ENCODE measurements at regions not wholly inside any gene's neighbourhood (a gene's known extent, or its start where the extent isn't known, plus 50 kb on each side); places are given as distances from the start of the nearest gene placed in this dataset.

DNA sequence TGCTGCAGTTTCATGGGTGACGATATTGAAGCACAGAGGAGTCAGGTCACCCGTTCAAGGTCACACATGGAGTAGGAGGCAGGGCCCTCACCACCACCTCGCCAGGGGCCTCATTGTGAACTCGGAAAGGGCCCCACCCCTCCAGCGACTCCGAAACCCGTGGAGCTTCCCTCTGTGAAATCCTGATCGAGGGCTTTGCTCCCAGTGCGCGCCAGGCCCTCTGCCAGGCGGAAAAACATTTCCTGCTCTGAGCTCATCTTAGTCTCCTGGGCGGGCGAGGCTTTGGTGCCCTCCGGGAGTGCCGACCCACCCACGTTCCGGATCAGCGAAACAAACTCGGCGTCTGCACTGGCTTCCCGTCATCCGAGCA is 75.0 kb upstream of the FCN1 start:
- Histone ChIP-seq H3K4me3 (ENCODE audit: low read depth, low read length) (no peak overlapping the region), H3K4me1 (ENCODE audit: insufficient read depth) (no peaks in the 10 kb centered on the region), H3K27ac (ENCODE audit: low read depth) (no peak overlapping the region), H3K36me3 (ENCODE audit: insufficient read depth) (no peaks in the 10 kb centered on the region)
- no peak for DNase-seq (ENCODE audit: extremely low spot score)
- 75% methylated on average over 22 of the region's 22 CpGs for WGBS

DNA sequence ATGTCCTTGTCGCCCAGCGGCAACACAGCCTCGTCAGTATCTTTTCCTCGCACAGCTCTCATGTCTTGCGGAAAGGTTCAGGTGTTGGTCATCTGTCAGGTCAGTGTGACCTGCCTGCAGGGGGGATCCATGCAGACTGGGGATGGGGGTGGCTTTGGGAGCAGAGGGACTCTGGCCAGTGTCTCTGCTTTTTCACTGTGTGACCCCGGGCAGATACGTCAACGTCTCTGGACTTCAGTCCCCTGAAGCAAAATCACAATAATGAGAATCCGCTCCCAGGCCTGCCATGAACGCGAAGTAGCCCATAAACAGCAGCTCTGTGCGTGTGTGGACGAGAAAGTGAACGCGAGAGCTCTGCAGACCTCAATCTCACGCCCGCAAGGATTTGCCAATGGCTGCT is 75.7 kb upstream of the FCN1 start:
- no peak overlapping the region for H3K27ac ChIP-seq (ENCODE audit: low read depth)
- H3K4me1 ChIP-seq (ENCODE audit: insufficient read depth), result no peaks in the 10 kb centered on the region
- no peaks in the 10 kb centered on the region for H3K36me3 ChIP-seq (ENCODE audit: insufficient read depth)
- no peak for DNase-seq (ENCODE audit: extremely low spot score)
- WGBS, result 72% methylated on average over 17 of the region's 17 CpGs
- H3K4me3 ChIP-seq (ENCODE audit: low read depth, low read length), result no peak overlapping the region

GRCh38 chr9:134993996-134994720 is 76.4 kb upstream of the FCN1 start:
- 80% methylated on average over 15 of the region's 15 CpGs for WGBS
- no peak for DNase-seq (ENCODE audit: extremely low spot score)
- no peak overlapping the region for H3K27ac ChIP-seq (ENCODE audit: low read depth)

GRCh38 chr9:134994926-134995791 is 77.4 kb upstream of the FCN1 start:
- 83% methylated on average over 19 of the region's 19 CpGs for WGBS

More at GRCh38 chr9:134993996-134994720, 76.4 kb upstream of the FCN1 start:
- no peaks in the 10 kb centered on the region for H3K36me3 ChIP-seq (ENCODE audit: insufficient read depth)
- H3K4me3 ChIP-seq (ENCODE audit: low read depth, low read length), result no peak overlapping the region
- no peaks in the 10 kb centered on the region for H3K4me1 ChIP-seq (ENCODE audit: insufficient read depth)

DNA sequence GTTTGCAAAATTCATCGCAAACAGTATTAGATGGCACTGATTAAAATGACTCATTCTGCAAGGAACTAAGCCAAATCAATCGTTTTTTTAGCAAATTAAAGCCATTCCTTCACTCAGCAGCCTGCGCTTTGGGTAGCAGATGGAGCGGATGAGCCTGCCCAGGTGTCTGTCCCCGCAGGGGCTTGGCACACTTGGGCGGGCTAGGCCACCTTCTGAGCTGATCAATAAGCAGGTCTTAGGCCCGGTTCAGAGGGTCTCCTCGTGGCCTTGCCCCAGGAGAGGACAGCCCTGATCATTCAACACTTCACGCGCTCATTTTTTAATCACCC is 78.0 kb upstream of the FCN1 start:
- no peak for DNase-seq (ENCODE audit: extremely low spot score)
- no peak overlapping the region for H3K27ac ChIP-seq (ENCODE audit: low read depth)
- no peaks in the 10 kb centered on the region for H3K4me1 ChIP-seq (ENCODE audit: insufficient read depth)
- no peak overlapping the region for H3K4me3 ChIP-seq (ENCODE audit: low read depth, low read length)
- WGBS, result 75% methylated on average over 10 of the region's 10 CpGs
- no peaks in the 10 kb centered on the region for H3K36me3 ChIP-seq (ENCODE audit: insufficient read depth)

More at GRCh38 chr9:134994926-134995791, 77.4 kb upstream of the FCN1 start:
- no peaks in the 10 kb centered on the region for H3K36me3 ChIP-seq (ENCODE audit: insufficient read depth)
- DNase-seq (ENCODE audit: extremely low spot score), result no peak
- no peaks in the 10 kb centered on the region for H3K4me1 ChIP-seq (ENCODE audit: insufficient read depth)
- no peak overlapping the region for H3K27ac ChIP-seq (ENCODE audit: low read depth)
- no peak overlapping the region for H3K4me3 ChIP-seq (ENCODE audit: low read depth, low read length)

- no peaks in the 10 kb centered on the region for H3K36me3 ChIP-seq (ENCODE audit: insufficient read depth)
- no peak for DNase-seq (ENCODE audit: extremely low spot score)
- WGBS, result 86% methylated on average over 24 of the region's 24 CpGs
- H3K4me1 ChIP-seq (ENCODE audit: insufficient read depth), result no peaks in the 10 kb centered on the region
- no peak overlapping the region for H3K27ac ChIP-seq (ENCODE audit: low read depth)
- no peak overlapping the region for H3K4me3 ChIP-seq (ENCODE audit: low read depth, low read length)
These were observed 79.1 kb upstream of the FCN1 start for GRCh38 chr9:134996591-134997530.

DNA sequence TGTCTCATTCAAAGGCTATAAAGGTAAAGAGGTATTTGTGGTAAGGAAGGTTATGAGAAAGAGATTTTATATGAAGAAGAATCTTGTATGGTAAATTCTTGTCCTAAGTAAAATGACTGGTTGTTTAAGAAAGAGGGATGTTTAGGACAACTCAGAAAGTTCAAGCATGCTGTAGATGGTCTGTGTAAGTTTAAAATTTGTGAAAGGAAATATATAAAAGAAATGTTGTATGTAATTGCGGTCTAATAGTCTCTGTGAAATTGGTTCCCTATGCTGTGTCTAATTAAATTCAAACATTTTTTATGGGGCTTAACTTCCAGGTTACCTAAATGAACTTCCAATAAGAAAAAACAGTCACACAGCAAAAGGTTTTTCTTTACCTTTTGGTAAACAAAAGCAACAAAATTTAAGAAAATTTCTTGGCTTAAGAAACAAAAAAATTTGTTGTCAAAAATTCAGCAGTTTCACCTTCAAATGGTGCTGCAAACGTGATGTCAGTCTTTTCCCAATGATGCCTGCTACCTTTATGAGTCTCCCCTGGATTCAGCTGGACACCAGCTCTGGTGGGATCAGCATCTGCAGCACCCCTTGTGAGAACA is 83.0 kb upstream of the FCN1 start:
- Histone ChIP-seq H3K4me1 (ENCODE audit: insufficient read depth) (no peaks in the 10 kb centered on the region), H3K36me3 (ENCODE audit: insufficient read depth) (no peaks in the 10 kb centered on the region), H3K27ac (ENCODE audit: low read depth) (no peak overlapping the region), H3K4me3 (ENCODE audit: low read depth, low read length) (no peak overlapping the region)
- no peak for DNase-seq (ENCODE audit: extremely low spot score)
- 48% methylated on average over 2 of the region's 2 CpGs for WGBS

DNA sequence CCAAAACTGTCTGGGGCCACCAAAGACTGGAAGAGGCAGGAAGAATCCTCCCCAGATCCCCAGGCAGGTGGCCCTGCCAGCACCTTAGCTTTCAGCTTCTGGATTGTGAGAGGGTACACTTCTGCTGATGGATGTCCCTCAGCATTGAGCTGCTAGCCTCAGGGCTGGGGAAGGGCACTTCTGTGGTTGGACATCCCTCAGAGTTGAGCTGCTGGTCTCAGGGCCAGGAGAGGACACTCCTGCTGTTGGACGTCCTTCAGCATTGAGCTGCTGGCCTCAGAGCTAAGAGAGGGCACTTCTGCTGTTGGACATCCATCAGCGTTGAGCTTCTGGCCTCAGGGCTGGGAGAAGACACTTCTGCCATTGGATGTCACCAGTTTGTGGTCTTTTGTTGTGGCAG is 83.8 kb upstream of the FCN1 start:
- Histone ChIP-seq H3K4me1 (ENCODE audit: insufficient read depth) (no peaks in the 10 kb centered on the region), H3K36me3 (ENCODE audit: insufficient read depth) (no peaks in the 10 kb centered on the region), H3K27ac (ENCODE audit: low read depth) (no peak overlapping the region), H3K4me3 (ENCODE audit: low read depth, low read length) (no peak overlapping the region)
- WGBS, result 81% methylated on average over 2 of the region's 2 CpGs
- DNase-seq (ENCODE audit: extremely low spot score), result no peak

- Histone ChIP-seq H3K4me1 (ENCODE audit: insufficient read depth) (no peaks in the 10 kb centered on the region), H3K36me3 (ENCODE audit: insufficient read depth) (no peaks in the 10 kb centered on the region), H3K27ac (ENCODE audit: low read depth) (no peak overlapping the region), H3K4me3 (ENCODE audit: low read depth, low read length) (no peak overlapping the region)
- 72% methylated on average over 6 of the region's 6 CpGs for WGBS
- no peak for DNase-seq (ENCODE audit: extremely low spot score)
These were observed 84.6 kb upstream of the FCN1 start for GRCh38 chr9:135002336-135002735.

GRCh38 chr9:135002802-135003201 is 84.7 kb upstream of the OLFM1 start:
- DNase-seq (ENCODE audit: extremely low spot score), result no peak

DNA sequence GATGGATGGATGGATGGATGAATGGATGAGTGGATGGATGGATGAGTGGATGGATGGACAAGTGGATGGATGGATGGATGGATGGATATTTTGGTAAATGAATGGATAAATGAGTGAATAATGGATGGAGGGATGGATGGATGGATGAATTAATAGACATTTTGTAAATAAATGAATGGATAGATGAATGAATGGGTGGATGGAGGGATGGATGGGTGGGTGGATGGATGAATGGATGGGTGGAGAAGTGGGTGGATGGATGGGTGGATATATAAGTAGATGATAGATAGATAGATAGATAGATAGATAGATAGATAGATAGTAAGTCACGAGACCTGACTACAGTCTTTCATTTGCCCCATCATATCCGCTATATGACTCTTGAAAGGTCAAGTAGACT is 82.7 kb upstream of the OLFM1 start:
- H3K4me3 ChIP-seq (ENCODE audit: low read depth, low read length), result no peak overlapping the region
- WGBS, result 89% methylated on average over 2 of the region's 2 CpGs
- H3K36me3 ChIP-seq (ENCODE audit: insufficient read depth), result no peaks in the 10 kb centered on the region
- DNase-seq (ENCODE audit: extremely low spot score), result no peak
- H3K27ac ChIP-seq (ENCODE audit: low read depth), result no peak overlapping the region
- H3K4me1 ChIP-seq (ENCODE audit: insufficient read depth), result no peaks in the 10 kb centered on the region

More at GRCh38 chr9:135002802-135003201, 84.7 kb upstream of the OLFM1 start:
- 78% methylated on average over 4 of the region's 4 CpGs for WGBS
- Histone ChIP-seq H3K4me1 (ENCODE audit: insufficient read depth) (no peaks in the 10 kb centered on the region), H3K4me3 (ENCODE audit: low read depth, low read length) (no peak overlapping the region), H3K36me3 (ENCODE audit: insufficient read depth) (no peaks in the 10 kb centered on the region), H3K27ac (ENCODE audit: low read depth) (no peak overlapping the region)

GRCh38 chr9:135006911-135007570 is 80.4 kb upstream of the OLFM1 start:
- no peak overlapping the region for H3K4me3 ChIP-seq (ENCODE audit: low read depth, low read length)
- 91% methylated on average over 19 of the region's 19 CpGs for WGBS

DNA sequence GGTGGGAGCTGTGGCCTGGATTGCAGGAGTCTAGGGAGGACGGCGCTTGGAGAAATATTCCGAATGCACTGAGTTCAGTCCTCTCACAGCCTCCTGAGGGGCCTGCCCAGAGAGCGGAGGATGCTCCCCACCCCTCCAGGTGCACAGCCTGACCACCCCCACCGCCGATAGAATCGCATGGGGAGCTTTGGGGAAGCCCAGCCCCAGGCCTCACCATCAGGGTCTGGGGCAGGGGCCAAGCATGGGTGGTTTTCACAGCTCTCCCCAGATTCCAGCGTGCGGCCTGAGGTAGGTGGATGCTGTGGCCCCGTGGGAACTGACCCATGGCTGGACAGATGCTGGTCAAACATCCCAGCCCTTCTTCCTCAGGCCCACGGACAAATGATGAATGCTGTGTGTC is 79.9 kb upstream of the OLFM1 start:
- Histone ChIP-seq H3K4me1 (ENCODE audit: insufficient read depth) (no peaks in the 10 kb centered on the region), H3K27ac (ENCODE audit: low read depth) (no peak overlapping the region), H3K4me3 (ENCODE audit: low read depth, low read length) (no peak overlapping the region), H3K36me3 (ENCODE audit: insufficient read depth) (no peaks in the 10 kb centered on the region)
- no peak for DNase-seq (ENCODE audit: extremely low spot score)
- 82% methylated on average over 11 of the region's 11 CpGs for WGBS

More at GRCh38 chr9:135006911-135007570, 80.4 kb upstream of the OLFM1 start:
- no peak for DNase-seq (ENCODE audit: extremely low spot score)
- no peaks in the 10 kb centered on the region for H3K4me1 ChIP-seq (ENCODE audit: insufficient read depth)
- H3K27ac ChIP-seq (ENCODE audit: low read depth), result no peak overlapping the region
- no peaks in the 10 kb centered on the region for H3K36me3 ChIP-seq (ENCODE audit: insufficient read depth)
